ENCODE measurements at regions not wholly inside any gene's neighbourhood (a gene's known extent, or its start where the extent isn't known, plus 50 kb on each side); places are given as distances from the start of the nearest gene placed in this dataset.

DNA sequence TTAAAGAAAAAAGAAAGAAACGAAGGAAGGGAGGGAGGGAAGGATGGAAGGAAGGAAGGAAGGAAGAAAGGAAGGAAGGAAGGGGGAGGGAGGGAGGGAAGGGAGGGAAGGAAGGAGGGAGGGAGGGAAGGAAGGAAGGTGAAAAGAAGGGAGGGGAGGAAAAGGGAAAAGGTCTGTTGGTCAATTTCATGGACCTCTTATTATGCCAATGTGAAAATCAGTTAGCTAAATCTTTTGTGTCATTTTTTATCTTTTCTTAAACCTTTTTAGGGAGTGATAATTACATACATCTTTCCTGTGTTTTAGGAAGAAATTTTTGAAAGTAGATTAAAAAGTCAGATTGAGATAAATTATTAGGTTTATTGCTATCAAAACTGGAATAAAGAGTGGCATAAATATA is 670.2 kb upstream of the CITED2 start:
- no peak for TF ChIP-seq POLR2A (IDR thresholded peaks at IDR 0.05)
- TF ChIP-seq, protein P1, sequence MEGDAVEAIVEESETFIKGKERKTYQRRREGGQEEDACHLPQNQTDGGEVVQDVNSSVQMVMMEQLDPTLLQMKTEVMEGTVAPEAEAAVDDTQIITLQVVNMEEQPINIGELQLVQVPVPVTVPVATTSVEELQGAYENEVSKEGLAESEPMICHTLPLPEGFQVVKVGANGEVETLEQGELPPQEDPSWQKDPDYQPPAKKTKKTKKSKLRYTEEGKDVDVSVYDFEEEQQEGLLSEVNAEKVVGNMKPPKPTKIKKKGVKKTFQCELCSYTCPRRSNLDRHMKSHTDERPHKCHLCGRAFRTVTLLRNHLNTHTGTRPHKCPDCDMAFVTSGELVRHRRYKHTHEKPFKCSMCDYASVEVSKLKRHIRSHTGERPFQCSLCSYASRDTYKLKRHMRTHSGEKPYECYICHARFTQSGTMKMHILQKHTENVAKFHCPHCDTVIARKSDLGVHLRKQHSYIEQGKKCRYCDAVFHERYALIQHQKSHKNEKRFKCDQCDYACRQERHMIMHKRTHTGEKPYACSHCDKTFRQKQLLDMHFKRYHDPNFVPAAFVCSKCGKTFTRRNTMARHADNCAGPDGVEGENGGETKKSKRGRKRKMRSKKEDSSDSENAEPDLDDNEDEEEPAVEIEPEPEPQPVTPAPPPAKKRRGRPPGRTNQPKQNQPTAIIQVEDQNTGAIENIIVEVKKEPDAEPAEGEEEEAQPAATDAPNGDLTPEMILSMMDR (IDR thresholded peaks at IDR 0.05), result no peak
